ENCODE measurements at regions not wholly inside any gene's neighbourhood (a gene's known extent, or its start where the extent isn't known, plus 50 kb on each side); places are given as distances from the start of the nearest gene placed in this dataset.

GRCh38 chr2:101596333-101596732 is 101.2 kb upstream of the MAP4K4 start:
- TF ChIP-seq SIN3A (conservative IDR thresholded peaks at IDR 0.05 in 1 of 2, IDR thresholded peaks at IDR 0.05 in 1 of 2; ENCODE audit: low read depth in 1 of 2, low read length in 2 of 2) (no peak), CTCF (IDR thresholded peaks at IDR 0.05; ENCODE audit: control extremely low read depth in 1 of 3, insufficient read depth in 1 of 3, low read depth in 1 of 3, low read length in 3 of 3) (no peak), ASH2L (IDR thresholded peaks at IDR 0.05; ENCODE audit: low read length) (no peak), ATF3 (IDR thresholded peaks at IDR 0.05; ENCODE audit: insufficient read depth, low read depth, low read length) (no peak), RAD21 (IDR thresholded peaks at IDR 0.05 in 1 of 2, conservative IDR thresholded peaks at IDR 0.05 in 1 of 2; ENCODE audit: low read depth in 2 of 2, low read length in 2 of 2) (no peak)

Measured in H1 (cell line).